ENCODE measurements at regions not wholly inside any gene's neighbourhood (a gene's known extent, or its start where the extent isn't known, plus 50 kb on each side); places are given as distances from the start of the nearest gene placed in this dataset.
"Not testable (repeated sequence)": the region's sequence is repeated elsewhere in the genome, so short reads cannot be mapped to it uniquely, and the experiment has no call there.

- CTCF ChIA-PET, result no interaction called here
- H3K9me3 ChIP-seq (ENCODE audit: control insufficient read depth, insufficient read depth, low read length), result no peaks in the 10 kb centered on the region
- no peak overlapping the region for H3K4me3 ChIP-seq (ENCODE audit: low read depth, low read length)
- POLR2A ChIA-PET, result no interaction called here
- no peak for DNase-seq (ENCODE audit: low read depth, low spot score)
- no peaks in the 10 kb centered on the region for H3K27me3 ChIP-seq (ENCODE audit: control insufficient read depth, insufficient read depth, low read length)
- no peak overlapping the region for H3K27ac ChIP-seq (ENCODE audit: low read depth, low read length)
- no peak for TF ChIP-seq CTCF (IDR thresholded peaks at IDR 0.05; ENCODE audit: low read depth, low read length)
Measured at GRCh38 chr13:33659894-33660293, 158.1 kb upstream of the RFC3 start.

- POLR2A ChIA-PET, result no interaction called here
- no peak overlapping the region for H3K27ac ChIP-seq (ENCODE audit: low read depth, low read length)
- CTCF ChIA-PET, result no interaction called here
Measured at GRCh38 chr13:33662392-33662791, 155.6 kb upstream of the RFC3 start.

GRCh38 chr13:33665626-33666175, 152.2 kb upstream of the RFC3 start:
- no peak for TF ChIP-seq CTCF (IDR thresholded peaks at IDR 0.05; ENCODE audit: low read depth, low read length)
- no peak overlapping the region for H3K27ac ChIP-seq (ENCODE audit: low read depth, low read length)
- ChIA-PET POLR2A (interaction anchor here (0.6 kb wide), 1 partner anchor 23 kb away, joined by 3 read pairs; no protein-coding TSS in a partner anchor), CTCF (no interaction called here)
- no peak for DNase-seq (ENCODE audit: low read depth, low spot score)
- H3K9me3 ChIP-seq (ENCODE audit: control insufficient read depth, insufficient read depth, low read length), result no peaks in the 10 kb centered on the region
- H3K27me3 ChIP-seq (ENCODE audit: control insufficient read depth, insufficient read depth, low read length), result no peaks in the 10 kb centered on the region
- no peak overlapping the region for H3K4me3 ChIP-seq (ENCODE audit: low read depth, low read length)

More at GRCh38 chr13:33662392-33662791, 155.6 kb upstream of the RFC3 start:
- Histone ChIP-seq H3K9me3 (ENCODE audit: control insufficient read depth, insufficient read depth, low read length) (no peaks in the 10 kb centered on the region), H3K4me3 (ENCODE audit: low read depth, low read length) (no peak overlapping the region), H3K27me3 (ENCODE audit: control insufficient read depth, insufficient read depth, low read length) (no peaks in the 10 kb centered on the region)
- no peak for TF ChIP-seq CTCF (IDR thresholded peaks at IDR 0.05; ENCODE audit: low read depth, low read length)
- no peak for DNase-seq (ENCODE audit: low read depth, low spot score)

GRCh38 chr13:33671560-33671959, 146.4 kb upstream of the RFC3 start:
- POLR2A ChIA-PET, result no interaction called here
- no peaks in the 10 kb centered on the region for H3K9me3 ChIP-seq (ENCODE audit: control insufficient read depth, insufficient read depth, low read length)
- no peak for DNase-seq (ENCODE audit: low read depth, low spot score)
- no peak overlapping the region for H3K4me3 ChIP-seq (ENCODE audit: low read depth, low read length)
- TF ChIP-seq CTCF (IDR thresholded peaks at IDR 0.05; ENCODE audit: low read depth, low read length), result no peak
- H3K27ac ChIP-seq (ENCODE audit: low read depth, low read length), result no peak overlapping the region
- CTCF ChIA-PET, result no interaction called here
- peaks cover 2% of the 10 kb centered on the region for H3K27me3 ChIP-seq (ENCODE audit: control insufficient read depth, insufficient read depth, low read length)

GRCh38 chr13:33672022-33672421, 145.9 kb upstream of the RFC3 start:
- H3K27me3 ChIP-seq (ENCODE audit: control insufficient read depth, insufficient read depth, low read length); DNase-seq (ENCODE audit: low read depth, low spot score); CTCF ChIA-PET; POLR2A ChIA-PET; H3K9me3 ChIP-seq (ENCODE audit: control insufficient read depth, insufficient read depth, low read length); H3K27ac ChIP-seq (ENCODE audit: low read depth, low read length); H3K4me3 ChIP-seq (ENCODE audit: low read depth, low read length): not testable (repeated sequence)

Measured in AG04450 (cell line).